ENCODE measurements at regions not wholly inside any gene's neighbourhood (a gene's known extent, or its start where the extent isn't known, plus 50 kb on each side); places are given as distances from the start of the nearest gene placed in this dataset.

- intact Hi-C loops (cut with micrococcal nuclease; ENCODE audit: unreplicated experiment) = no loop called here
- no peaks in the 10 kb centered on the region for H3K4me1 ChIP-seq (ENCODE audit: insufficient read depth, low read length, poor library complexity, severe bottlenecking)
- no peaks in the 10 kb centered on the region for H4K20me1 ChIP-seq (ENCODE audit: insufficient read depth, low read length)
- H3K4me3 ChIP-seq (ENCODE audit: low read depth, low read length, poor library complexity, severe bottlenecking) = no peak overlapping the region
- H3K27ac ChIP-seq (ENCODE audit: low read depth, low read length, poor library complexity, severe bottlenecking) = no peak overlapping the region
- no peaks in the 10 kb centered on the region for H3K9me3 ChIP-seq (ENCODE audit: low read length)
- DNase-seq (ENCODE audit: low spot score) = no peak
- no peaks in the 10 kb centered on the region for H3K79me2 ChIP-seq (ENCODE audit: insufficient read depth, low read depth, low read length)
- H3K4me2 ChIP-seq (ENCODE audit: low read length) = no peak overlapping the region
- no peaks in the 10 kb centered on the region for H3K36me3 ChIP-seq (ENCODE audit: insufficient read depth, low read length)
- H2AFZ ChIP-seq (ENCODE audit: low read length) = no peak overlapping the region
- no TSS peak for BruUV-seq (replicated peaks)
- ChIA-PET POLR2A (interaction anchor here (1.2 kb wide), 3 partner anchors 10 to 123 kb away, joined by 3 to 5 read pairs (median 3); no protein-coding TSS in a partner anchor), CTCF (ENCODE audit: unreplicated experiment) (no interaction called here)
- no peak for TF ChIP-seq EZH2phosphoT487 (IDR thresholded peaks at IDR 0.05; ENCODE audit: borderline replicate concordance, low read depth, low read length)
- TF ChIP-seq CTCF (conservative IDR thresholded peaks at IDR 0.05; ENCODE audit: low read length) = no peak
- H3K9me2 ChIP-seq (ENCODE audit: insufficient read depth, low read length) = no peaks in the 10 kb centered on the region
Observed at GRCh38 chr7:113298501-113298900, 180.1 kb upstream of the SMIM30 start.

- Histone ChIP-seq H3K9me2 (ENCODE audit: insufficient read depth, low read length) (no peaks in the 10 kb centered on the region), H3K4me2 (ENCODE audit: low read length) (no peak overlapping the region), H3K36me3 (ENCODE audit: insufficient read depth, low read length) (no peaks in the 10 kb centered on the region), H3K27ac (ENCODE audit: low read depth, low read length, poor library complexity, severe bottlenecking) (no peak overlapping the region), H3K9me3 (ENCODE audit: low read length) (no peaks in the 10 kb centered on the region), H2AFZ (ENCODE audit: low read length) (no peak overlapping the region), H3K79me2 (ENCODE audit: insufficient read depth, low read depth, low read length) (no peaks in the 10 kb centered on the region), H4K20me1 (ENCODE audit: insufficient read depth, low read length) (no peaks in the 10 kb centered on the region), H3K4me1 (ENCODE audit: insufficient read depth, low read length, poor library complexity, severe bottlenecking) (no peaks in the 10 kb centered on the region), H3K4me3 (ENCODE audit: low read depth, low read length, poor library complexity, severe bottlenecking) (no peak overlapping the region)
- intact Hi-C loops (cut with micrococcal nuclease; ENCODE audit: unreplicated experiment) = no loop called here
- TF ChIP-seq EZH2phosphoT487 (IDR thresholded peaks at IDR 0.05; ENCODE audit: borderline replicate concordance, low read depth, low read length) = no peak
- BruUV-seq (replicated peaks) = no TSS peak
- no peak for DNase-seq (ENCODE audit: low spot score)
- ChIA-PET POLR2A (no interaction called here), CTCF (ENCODE audit: unreplicated experiment) (interaction anchor here (0.6 kb wide), 1 partner anchor 98 kb away, joined by 3 read pairs; no protein-coding TSS in a partner anchor)
Observed at GRCh38 chr7:113294750-113295149, 176.4 kb upstream of the SMIM30 start.

GRCh38 chr7:113292105-113292504 is 173.8 kb upstream of the SMIM30 start:
- CTCF ChIA-PET (ENCODE audit: unreplicated experiment) = no interaction called here

More at GRCh38 chr7:113292105-113292504, 173.8 kb upstream of the SMIM30 start:
- no peaks in the 10 kb centered on the region for H3K9me3 ChIP-seq (ENCODE audit: low read length)
- no peaks in the 10 kb centered on the region for H4K20me1 ChIP-seq (ENCODE audit: insufficient read depth, low read length)
- no peak overlapping the region for H3K27ac ChIP-seq (ENCODE audit: low read depth, low read length, poor library complexity, severe bottlenecking)
- no peaks in the 10 kb centered on the region for H3K79me2 ChIP-seq (ENCODE audit: insufficient read depth, low read depth, low read length)
- H3K4me2 ChIP-seq (ENCODE audit: low read length) = no peak overlapping the region
- POLR2A ChIA-PET = no interaction called here
- intact Hi-C loops (cut with micrococcal nuclease; ENCODE audit: unreplicated experiment) = no loop called here
- no peak overlapping the region for H3K4me3 ChIP-seq (ENCODE audit: low read depth, low read length, poor library complexity, severe bottlenecking)
- H3K4me1 ChIP-seq (ENCODE audit: insufficient read depth, low read length, poor library complexity, severe bottlenecking) = no peaks in the 10 kb centered on the region
- H3K36me3 ChIP-seq (ENCODE audit: insufficient read depth, low read length) = no peaks in the 10 kb centered on the region
- no TSS peak for BruUV-seq (replicated peaks)
- H3K9me2 ChIP-seq (ENCODE audit: insufficient read depth, low read length) = no peaks in the 10 kb centered on the region
- no peak for DNase-seq (ENCODE audit: low spot score)
- TF ChIP-seq CTCF (conservative IDR thresholded peaks at IDR 0.05; ENCODE audit: low read length) = no peak
- TF ChIP-seq EZH2phosphoT487 (IDR thresholded peaks at IDR 0.05; ENCODE audit: borderline replicate concordance, low read depth, low read length) = no peak
- H2AFZ ChIP-seq (ENCODE audit: low read length) = no peak overlapping the region

Data from OCI-LY7 (cell line).